IPS DF 6.9 (cell line): ENCODE measurements at regions not wholly inside any gene's neighbourhood (a gene's known extent, or its start where the extent isn't known, plus 50 kb on each side); places are given as distances from the start of the nearest gene placed in this dataset.

Experiments
- DNase-seq: peaks from one replicate; pipeline ENCODE4 v3.0.0-alpha.2; 2013; ENCODE audit warnings: low read depth, low spot score
- H3K27ac ChIP-seq: one replicate; pipeline ENCODE4 v1.5.1; 2013; ENCODE audit warnings: low read length, control low read depth
- H3K27me3 ChIP-seq: 2 replicates; pipeline ENCODE4 v1.6.1; 2013; ENCODE audit warnings: mild to moderate bottlenecking, low read length; ENCODE audit not compliant: control insufficient read depth, insufficient read depth
- H3K36me3 ChIP-seq: 2 replicates; pipeline ENCODE4 v1.6.1; 2013; ENCODE audit warnings: low read length; ENCODE audit not compliant: control insufficient read depth, insufficient read depth
- H3K4me1 ChIP-seq: 2 replicates; pipeline ENCODE4 v1.6.1; 2013; ENCODE audit warnings: low read length; ENCODE audit not compliant: control insufficient read depth, insufficient read depth
- H3K4me3 ChIP-seq: 2 replicates; pipeline ENCODE4 v1.5.1; 2013; ENCODE audit warnings: mild to moderate bottlenecking, low read length
- H3K9me3 ChIP-seq: 2 replicates; pipeline ENCODE4 v1.6.1; 2013; ENCODE audit warnings: low read length, inconsistent platforms; ENCODE audit not compliant: control insufficient read depth, insufficient read depth
- WGBS: extraction: QIAGEN DNeasy Blood & Tissue Kit; methylation state at CpG from one replicate; pipeline ENCODE4 v1.1.7; 2013; ENCODE audit warnings: mixed read lengths, missing lambda C conversion rate; ENCODE audit not compliant: insufficient read length, insufficient coverage; 5-methylcytosine and 5-hydroxymethylcytosine counted together

- no peaks in the 10 kb centered on the region for H3K9me3 ChIP-seq
- H3K36me3 ChIP-seq, result no peaks in the 10 kb centered on the region
- H3K4me1 ChIP-seq, result no peaks in the 10 kb centered on the region
- no CpG with 5 or more reads among the region's 6 CpGs for WGBS
- no peak overlapping the region for H3K27ac ChIP-seq
- no peaks in the 10 kb centered on the region for H3K27me3 ChIP-seq
- no peak for DNase-seq
- no peak overlapping the region for H3K4me3 ChIP-seq
Measured at GRCh38 chr2:126220331-126220730, 435.6 kb upstream of the GYPC start.

DNA sequence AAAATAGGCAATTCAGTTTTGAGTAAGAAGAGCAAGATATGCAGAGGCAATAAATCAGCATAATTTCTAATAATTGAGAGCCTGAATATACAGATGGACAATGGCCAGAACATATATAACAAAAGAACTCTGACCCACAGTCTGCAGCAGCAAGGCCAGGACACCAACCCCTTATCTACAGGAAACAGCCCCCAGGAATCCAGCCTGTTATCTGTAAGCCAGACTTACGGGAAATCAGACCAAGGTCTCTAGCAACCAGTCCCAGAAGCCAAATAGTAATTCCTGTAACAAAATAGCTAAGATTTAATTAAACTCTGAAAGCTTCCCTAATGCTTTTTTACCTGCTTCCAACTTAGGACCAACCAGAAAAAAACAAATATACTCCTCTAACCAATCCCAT is 434.5 kb upstream of the GYPC start:
- no peaks in the 10 kb centered on the region for H3K9me3 ChIP-seq
- H3K4me1 ChIP-seq, result no peaks in the 10 kb centered on the region
- no peaks in the 10 kb centered on the region for H3K27me3 ChIP-seq
- WGBS, result no CpG with 5 or more reads among the region's 1 CpG
- H3K27ac ChIP-seq, result no peak overlapping the region
- H3K36me3 ChIP-seq, result no peaks in the 10 kb centered on the region
- DNase-seq, result no peak
- no peak overlapping the region for H3K4me3 ChIP-seq

DNA sequence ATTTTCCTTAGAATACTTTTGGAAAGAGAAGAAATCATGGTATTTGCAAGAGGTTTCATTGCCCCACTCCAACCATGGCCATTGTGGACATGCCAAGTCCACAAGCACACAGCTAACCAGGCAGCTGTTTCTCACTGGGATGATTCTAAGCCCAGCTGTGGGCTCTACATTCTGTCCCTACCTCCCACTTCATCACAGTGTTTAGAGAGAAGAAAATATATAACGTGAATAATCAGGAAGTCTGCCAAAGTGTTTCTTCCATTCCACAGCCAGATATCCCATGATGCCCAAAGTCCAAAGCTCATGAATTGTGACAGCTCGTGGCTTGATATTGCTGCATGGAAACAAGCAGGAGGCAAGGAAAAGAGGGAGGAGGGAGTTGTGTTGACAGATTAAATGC is 433.7 kb upstream of the GYPC start:
- no peaks in the 10 kb centered on the region for H3K9me3 ChIP-seq
- no peaks in the 10 kb centered on the region for H3K4me1 ChIP-seq
- H3K27me3 ChIP-seq, result no peaks in the 10 kb centered on the region
- no peaks in the 10 kb centered on the region for H3K36me3 ChIP-seq
- DNase-seq, result no peak
- no peak overlapping the region for H3K27ac ChIP-seq
- no CpG with 5 or more reads among the region's 2 CpGs for WGBS
- H3K4me3 ChIP-seq, result no peak overlapping the region

- Histone ChIP-seq H3K27ac (no peak overlapping the region), H3K9me3 (no peaks in the 10 kb centered on the region), H3K4me1 (no peaks in the 10 kb centered on the region), H3K36me3 (no peaks in the 10 kb centered on the region), H3K27me3 (no peaks in the 10 kb centered on the region), H3K4me3 (no peak overlapping the region)
- WGBS, result no CpG with 5 or more reads among the region's 1 CpG
- no peak for DNase-seq
Measured at GRCh38 chr2:126224776-126225175, 431.2 kb upstream of the GYPC start.

DNA sequence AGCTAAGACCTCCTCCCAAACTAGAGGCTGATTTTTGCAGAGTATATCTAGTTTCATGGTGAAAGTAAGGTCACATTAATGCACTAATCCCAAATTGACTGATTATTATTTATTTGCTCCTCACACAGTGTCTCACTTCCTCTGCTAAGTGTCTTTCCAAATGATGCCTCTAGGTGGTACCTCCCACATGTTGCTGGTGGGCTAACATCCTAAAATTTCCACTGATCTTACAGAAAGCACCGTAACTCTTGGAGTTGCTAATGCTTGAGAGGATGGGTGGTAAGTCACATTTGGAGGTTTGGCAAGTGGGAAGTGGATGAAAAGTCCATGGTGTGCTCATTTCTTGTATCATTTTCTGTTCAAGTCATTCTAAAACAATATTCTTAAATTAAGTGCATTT is 428.7 kb upstream of the GYPC start:
- H3K4me1 ChIP-seq, result no peaks in the 10 kb centered on the region
- H3K36me3 ChIP-seq, result no peaks in the 10 kb centered on the region
- H3K27ac ChIP-seq, result no peak overlapping the region
- no peak overlapping the region for H3K4me3 ChIP-seq
- DNase-seq, result peak; percentile 4
- WGBS, result no CpG with 5 or more reads among the region's 1 CpG
- no peaks in the 10 kb centered on the region for H3K27me3 ChIP-seq
- H3K9me3 ChIP-seq, result no peaks in the 10 kb centered on the region

DNA sequence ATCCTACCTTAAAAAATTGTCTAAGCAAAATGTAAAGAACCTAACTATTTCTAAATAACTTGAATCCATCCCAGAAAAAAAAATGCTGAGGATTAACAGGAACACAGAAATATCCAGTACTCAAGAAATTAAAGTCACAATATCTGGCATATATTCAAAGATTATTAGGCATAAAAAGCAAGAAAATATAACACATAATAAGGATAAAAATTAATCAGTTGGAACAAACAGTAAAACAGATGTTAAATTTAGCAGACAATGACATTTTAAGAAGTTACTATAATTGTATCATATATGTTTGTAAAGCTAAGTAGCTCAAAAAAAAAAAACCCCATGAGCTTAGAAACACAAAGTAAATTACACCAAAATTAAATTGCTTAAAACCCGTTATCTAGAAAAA is 427.4 kb upstream of the GYPC start:
- Histone ChIP-seq H3K27ac (no peak overlapping the region), H3K4me1 (no peaks in the 10 kb centered on the region), H3K9me3 (no peaks in the 10 kb centered on the region), H3K4me3 (no peak overlapping the region), H3K27me3 (no peaks in the 10 kb centered on the region), H3K36me3 (no peaks in the 10 kb centered on the region)
- DNase-seq, result no peak
- no CpG with 5 or more reads among the region's 1 CpG for WGBS

- no CpG with 5 or more reads among the region's 5 CpGs for WGBS
- H3K36me3 ChIP-seq, result no peaks in the 10 kb centered on the region
- DNase-seq, result no peak
- H3K4me3 ChIP-seq, result no peak overlapping the region
- no peaks in the 10 kb centered on the region for H3K4me1 ChIP-seq
- no peak overlapping the region for H3K27ac ChIP-seq
- no peaks in the 10 kb centered on the region for H3K27me3 ChIP-seq
- H3K9me3 ChIP-seq, result no peaks in the 10 kb centered on the region
Measured at GRCh38 chr2:126238251-126238650, 417.7 kb upstream of the GYPC start.

GRCh38 chr2:126239320-126239955 is 416.5 kb upstream of the GYPC start:
- no CpG with 5 or more reads among the region's 5 CpGs for WGBS
- DNase-seq, result no peak
- no peaks in the 10 kb centered on the region for H3K36me3 ChIP-seq
- no peaks in the 10 kb centered on the region for H3K9me3 ChIP-seq
- H3K4me3 ChIP-seq, result no peak overlapping the region
- H3K27ac ChIP-seq, result no peak overlapping the region
- no peaks in the 10 kb centered on the region for H3K4me1 ChIP-seq
- no peaks in the 10 kb centered on the region for H3K27me3 ChIP-seq

- Histone ChIP-seq H3K9me3 (no peaks in the 10 kb centered on the region), H3K4me1 (no peaks in the 10 kb centered on the region), H3K36me3 (no peaks in the 10 kb centered on the region), H3K27me3 (no peaks in the 10 kb centered on the region), H3K27ac (no peak overlapping the region), H3K4me3 (no peak overlapping the region)
- no peak for DNase-seq
- WGBS, result no CpG with 5 or more reads among the region's 2 CpGs
Measured at GRCh38 chr2:126241001-126241400, 415.0 kb upstream of the GYPC start.

GRCh38 chr2:126241411-126241810 is 414.5 kb upstream of the GYPC start:
- no CpG with 5 or more reads among the region's 4 CpGs for WGBS

GRCh38 chr2:126244937-126245336 is 411.0 kb upstream of the GYPC start:
- H3K4me1 ChIP-seq, result no peaks in the 10 kb centered on the region
- no CpG with 5 or more reads among the region's 3 CpGs for WGBS
- DNase-seq, result peak; percentile 73
- H3K4me3 ChIP-seq, result no peak overlapping the region
- no peaks in the 10 kb centered on the region for H3K27me3 ChIP-seq
- H3K27ac ChIP-seq, result no peak overlapping the region
- no peaks in the 10 kb centered on the region for H3K36me3 ChIP-seq
- H3K9me3 ChIP-seq, result no peaks in the 10 kb centered on the region

More at GRCh38 chr2:126241411-126241810, 414.5 kb upstream of the GYPC start:
- Histone ChIP-seq H3K9me3 (no peaks in the 10 kb centered on the region), H3K36me3 (no peaks in the 10 kb centered on the region), H3K27me3 (no peaks in the 10 kb centered on the region), H3K27ac (no peak overlapping the region), H3K4me3 (no peak overlapping the region), H3K4me1 (no peaks in the 10 kb centered on the region)
- DNase-seq, result no peak
